Lower leg skin (tissue), 3 donors: ENCODE measurements at regions not wholly inside any gene's neighbourhood (a gene's known extent, or its start where the extent isn't known, plus 50 kb on each side); places are given as distances from the start of the nearest gene placed in this dataset.
"Not testable (repeated sequence)": the region's sequence is repeated elsewhere in the genome, so short reads cannot be mapped to it uniquely, and the experiment has no call there.

Experiments
- POLR2A ChIP-seq, 2 donors: fragments of 450-650 bp; IDR thresholded peaks; one replicate each; pipeline ENCODE4 v1.6.1; 2016 to 2017; ENCODE audit warnings: antibody characterized with exemption in 2 of 2, mild to moderate bottlenecking in 1 of 2, moderate library complexity in 1 of 2
- TF ChIP-seq, protein P1 (sequence below), 3 donors: fragments of 450-650 bp; IDR thresholded peaks; one replicate each; pipeline ENCODE4 v1.5.1; 2016; ENCODE audit warnings: antibody characterized with exemption in 3 of 3, mild to moderate bottlenecking in 3 of 3, moderate library complexity in 2 of 3

DNA sequence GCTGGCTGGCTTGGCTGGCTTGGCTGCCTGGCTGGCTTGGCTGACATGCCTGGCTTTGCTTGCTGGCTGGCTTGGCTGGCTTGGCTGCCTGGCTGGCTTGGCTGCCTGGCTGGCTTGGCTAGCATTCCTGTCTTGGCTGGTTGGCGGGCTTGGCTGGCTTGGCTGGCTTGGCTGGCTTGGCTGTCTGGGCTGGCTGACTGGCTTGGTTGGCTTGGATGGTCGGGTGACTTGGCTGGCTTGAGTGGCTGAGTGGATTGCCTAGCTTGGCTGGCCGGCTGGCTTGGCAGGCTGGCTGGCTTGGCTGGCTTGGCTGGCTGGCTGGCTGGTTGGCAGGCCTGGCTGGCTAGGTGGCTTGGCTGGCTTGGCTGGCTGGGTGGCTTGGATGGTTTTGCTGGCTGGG lies 2832.3 kb downstream of the RPIA start:
- TF ChIP-seq, protein P1, sequence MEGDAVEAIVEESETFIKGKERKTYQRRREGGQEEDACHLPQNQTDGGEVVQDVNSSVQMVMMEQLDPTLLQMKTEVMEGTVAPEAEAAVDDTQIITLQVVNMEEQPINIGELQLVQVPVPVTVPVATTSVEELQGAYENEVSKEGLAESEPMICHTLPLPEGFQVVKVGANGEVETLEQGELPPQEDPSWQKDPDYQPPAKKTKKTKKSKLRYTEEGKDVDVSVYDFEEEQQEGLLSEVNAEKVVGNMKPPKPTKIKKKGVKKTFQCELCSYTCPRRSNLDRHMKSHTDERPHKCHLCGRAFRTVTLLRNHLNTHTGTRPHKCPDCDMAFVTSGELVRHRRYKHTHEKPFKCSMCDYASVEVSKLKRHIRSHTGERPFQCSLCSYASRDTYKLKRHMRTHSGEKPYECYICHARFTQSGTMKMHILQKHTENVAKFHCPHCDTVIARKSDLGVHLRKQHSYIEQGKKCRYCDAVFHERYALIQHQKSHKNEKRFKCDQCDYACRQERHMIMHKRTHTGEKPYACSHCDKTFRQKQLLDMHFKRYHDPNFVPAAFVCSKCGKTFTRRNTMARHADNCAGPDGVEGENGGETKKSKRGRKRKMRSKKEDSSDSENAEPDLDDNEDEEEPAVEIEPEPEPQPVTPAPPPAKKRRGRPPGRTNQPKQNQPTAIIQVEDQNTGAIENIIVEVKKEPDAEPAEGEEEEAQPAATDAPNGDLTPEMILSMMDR (IDR thresholded peaks at IDR 0.05): not testable (repeated sequence)
- not testable (repeated sequence) for TF ChIP-seq POLR2A (IDR thresholded peaks at IDR 0.05)
